Stimulated activated CD4-positive, alpha-beta T cell treated with anti-CD3 and anti-CD28 coated beads, Interleukin-4, amount 100 ng/mL, for 4 hours (primary cell): ENCODE measurements at regions not wholly inside any gene's neighbourhood (a gene's known extent, or its start where the extent isn't known, plus 50 kb on each side); places are given as distances from the start of the nearest gene placed in this dataset.
A peak's percentile ranks its signal among the peaks of the same experiment; 100 is the strongest.

Source experiments
- DNase-seq, 2 experiments: peaks; one replicate each; pipeline ENCODE4 v3.0.0-alpha.2; 2020

DNA sequence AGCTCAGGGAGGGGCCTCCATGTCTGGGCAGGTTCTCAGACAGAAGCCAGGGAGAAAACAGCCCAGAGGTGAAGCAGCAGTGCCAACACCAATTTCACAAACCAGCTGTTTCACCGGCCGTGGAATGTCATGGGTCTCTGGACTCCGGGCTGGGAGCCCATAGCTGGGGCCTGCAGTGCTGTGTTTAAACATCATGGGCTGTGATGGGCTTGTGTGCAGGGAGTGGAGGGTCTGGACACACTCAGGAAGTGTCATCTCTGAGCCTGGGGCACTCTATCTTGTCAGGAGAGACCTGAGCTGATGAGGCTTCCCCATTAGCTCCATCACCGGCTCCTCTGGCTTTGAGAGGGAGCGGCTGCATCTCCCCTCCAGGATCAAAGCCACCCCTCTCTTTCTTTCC lies 173.6 kb upstream of the IGSF21 start:
- DNase-seq, result no peak

DNA sequence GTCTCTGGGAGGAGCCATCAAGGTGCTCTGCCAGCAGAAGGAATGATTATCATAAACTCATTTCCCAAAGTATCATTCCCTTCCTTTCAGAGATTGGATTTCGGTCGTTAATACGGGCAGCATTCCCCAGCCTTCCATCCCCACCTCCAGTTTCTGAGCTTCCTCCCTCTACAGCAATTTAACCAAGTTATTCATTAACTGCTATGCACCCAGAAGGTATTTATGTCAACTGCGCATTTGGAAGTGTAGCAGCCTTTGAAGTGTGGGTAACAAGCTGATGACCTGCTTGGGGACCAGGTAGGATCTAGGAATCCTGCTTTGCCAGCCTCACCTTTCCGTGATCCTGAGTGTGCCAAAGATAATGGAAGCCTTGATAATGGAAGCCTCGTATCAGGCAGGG lies 172.4 kb upstream of the IGSF21 start:
- no peak for DNase-seq

DNA sequence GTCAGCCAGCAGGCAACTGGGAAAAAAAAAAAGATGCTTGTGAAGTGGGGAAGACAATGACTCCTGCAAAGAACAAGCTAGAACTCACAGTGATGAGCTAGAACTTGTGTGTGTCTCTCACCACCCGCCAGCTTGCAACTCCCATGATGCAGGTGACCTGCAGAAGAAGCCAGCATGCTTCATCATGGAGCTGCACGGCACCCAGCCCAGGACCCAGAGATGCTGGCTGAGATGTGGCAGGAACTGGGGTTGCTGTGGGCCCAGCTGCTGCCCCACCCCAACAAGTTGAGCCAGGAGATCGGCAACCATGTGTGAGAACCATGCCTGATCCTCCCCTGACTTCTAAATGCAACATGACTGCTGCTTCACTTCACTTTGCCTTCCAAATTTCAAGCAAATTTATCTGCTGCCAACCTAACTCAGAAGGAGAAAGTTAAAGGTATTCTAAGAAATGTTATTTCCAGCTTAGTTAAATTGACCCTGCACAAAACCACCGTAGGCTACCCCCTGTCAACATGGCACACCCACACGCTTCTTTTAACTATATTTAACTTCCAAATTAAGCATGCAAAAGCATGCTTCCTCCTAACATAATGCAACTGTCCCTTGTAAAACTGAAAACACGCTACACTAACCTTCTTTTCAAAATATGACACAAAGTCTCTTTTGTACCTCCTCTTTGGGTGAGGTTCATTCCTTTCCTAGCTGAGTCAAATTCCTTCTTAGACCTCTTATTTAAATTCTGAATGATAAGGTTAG lies 166.0 kb upstream of the IGSF21 start:
- DNase-seq, result no peak

DNA sequence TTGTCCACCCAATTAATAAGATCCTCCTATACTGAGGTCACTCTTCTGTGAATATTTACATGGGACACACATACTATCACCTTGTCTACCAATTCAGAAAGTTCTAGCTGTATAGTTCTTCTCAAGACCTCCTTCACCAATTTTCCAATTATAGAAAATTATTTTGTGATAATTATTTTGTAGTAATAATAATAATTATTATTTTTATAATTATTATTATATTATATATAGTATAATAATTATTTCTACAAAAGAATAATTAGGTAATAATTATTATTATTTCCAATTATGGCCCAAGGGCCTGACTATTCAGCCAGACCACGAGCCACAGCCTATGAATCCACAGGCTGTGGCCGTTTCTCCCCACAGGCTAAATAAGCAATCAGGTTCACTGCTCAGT lies 164.1 kb upstream of the IGSF21 start:
- DNase-seq, result no peak

DNA sequence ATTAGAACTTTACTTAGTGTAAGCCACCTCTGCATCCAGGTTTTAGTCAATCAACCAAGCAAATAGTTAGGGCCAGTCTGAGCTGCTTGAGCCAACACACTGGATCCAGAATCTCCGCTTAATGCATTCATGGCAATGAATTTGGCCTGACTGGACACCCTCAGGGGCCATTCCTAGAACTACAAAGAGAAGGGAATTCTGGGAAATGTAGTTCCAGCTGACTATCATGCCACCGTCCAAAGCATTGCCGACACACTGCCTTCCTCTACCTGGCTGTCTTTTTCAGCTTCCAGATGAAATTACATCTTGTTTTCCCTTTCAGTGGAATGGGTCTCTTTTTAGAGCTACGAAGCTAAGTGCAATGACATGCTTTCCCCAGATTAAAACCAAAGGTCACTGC lies 163.0 kb upstream of the IGSF21 start:
- DNase-seq, result no peak

DNA sequence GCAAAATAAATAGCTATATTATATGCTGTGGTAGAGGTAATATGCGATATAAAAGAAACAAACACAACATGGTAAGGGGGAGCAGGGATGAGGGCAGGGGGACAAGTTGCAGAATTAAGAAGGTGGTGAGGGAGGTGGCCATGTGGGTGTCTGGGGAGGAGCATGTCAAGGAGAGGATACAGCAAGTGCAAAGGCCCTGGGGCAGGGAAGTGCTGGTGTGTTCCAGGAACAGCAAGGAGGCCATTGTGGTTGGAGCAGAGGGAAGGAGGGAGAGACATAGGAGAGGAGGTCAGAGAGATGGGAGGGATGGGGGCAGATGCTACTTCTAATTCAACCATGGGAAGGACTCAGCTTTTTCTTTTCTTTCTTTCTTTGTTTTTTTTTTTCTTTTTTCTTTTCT lies 161.2 kb upstream of the IGSF21 start:
- no peak for DNase-seq

DNA sequence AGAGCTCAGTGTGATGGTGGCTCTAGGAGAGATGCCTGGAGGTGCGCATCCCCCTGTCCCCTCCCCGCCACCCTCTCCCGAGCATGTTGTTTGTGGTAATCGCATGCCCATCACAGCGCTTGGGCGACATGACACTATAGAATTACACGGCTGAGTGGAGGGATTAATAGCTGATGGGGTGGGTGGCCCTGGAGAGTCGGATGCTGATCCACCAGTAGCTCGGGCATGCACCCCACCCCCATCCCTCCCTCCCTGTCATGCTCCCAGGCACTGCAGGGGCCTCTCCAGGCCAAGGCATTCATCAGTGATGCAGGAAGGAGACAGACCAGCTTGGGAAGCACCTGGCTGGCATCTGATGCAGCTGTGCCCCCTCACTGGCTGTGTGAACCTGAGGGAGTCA lies 159.0 kb upstream of the IGSF21 start:
- no peak for DNase-seq

DNA sequence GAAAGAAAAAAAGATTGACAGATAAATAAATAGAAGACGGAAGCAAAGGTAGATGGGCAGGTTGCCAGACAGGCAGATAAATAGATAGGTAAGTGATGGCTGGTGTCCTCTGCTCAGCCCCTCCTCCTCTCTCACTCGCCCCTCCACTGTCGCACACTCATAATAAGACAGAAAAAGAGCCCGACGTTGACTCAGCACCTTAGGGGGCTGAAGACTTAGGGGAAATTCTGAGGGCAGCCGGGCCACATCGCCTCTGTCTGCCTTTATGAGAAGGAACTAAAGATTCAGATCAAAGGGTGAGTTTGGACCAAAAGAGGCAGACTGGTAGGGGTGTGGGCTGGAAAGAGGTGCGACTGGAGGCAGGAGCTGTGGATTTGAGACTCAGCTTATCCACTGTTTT lies 158.1 kb upstream of the IGSF21 start:
- DNase-seq, result no peak

DNA sequence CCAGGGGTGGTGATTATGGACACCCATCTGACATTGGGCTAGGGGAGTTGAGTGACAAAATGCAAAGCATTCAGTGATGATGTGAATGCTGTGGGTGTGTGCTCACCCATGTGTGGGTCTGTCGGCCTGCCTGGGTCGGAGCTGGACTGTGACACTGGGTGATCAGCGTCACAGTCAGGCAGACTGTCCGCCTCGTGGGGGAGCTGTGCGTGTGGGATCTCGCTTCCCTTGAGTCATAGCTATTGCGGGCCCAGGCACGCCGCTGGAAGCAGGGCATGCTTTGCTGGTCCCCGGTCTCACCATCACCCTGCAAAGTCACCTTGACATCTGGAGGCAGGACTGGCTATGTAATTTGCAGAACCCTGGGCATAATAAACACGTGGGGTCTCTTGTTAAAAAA lies 156.9 kb upstream of the IGSF21 start:
- no peak for DNase-seq

DNA sequence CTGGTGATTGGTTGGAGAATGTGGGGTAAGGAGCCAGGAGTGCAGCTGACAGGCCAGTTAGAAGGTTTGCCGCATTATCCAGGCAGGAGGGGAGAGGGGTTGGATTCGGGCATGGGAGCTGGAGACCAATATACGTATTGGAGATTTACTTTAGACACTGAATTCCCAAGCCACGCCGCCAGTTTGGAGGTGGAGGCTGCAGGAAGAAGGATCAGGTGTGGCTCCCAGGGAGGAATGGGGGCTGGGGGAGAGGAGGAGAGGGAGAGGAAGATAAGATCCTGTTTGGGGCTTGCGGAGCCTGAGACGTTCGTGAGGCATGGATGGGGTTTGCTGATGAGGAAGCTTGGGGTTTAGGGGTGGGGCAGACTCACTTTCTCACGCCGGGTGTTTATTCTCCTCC lies 155.1 kb upstream of the IGSF21 start:
- no peak for DNase-seq

DNA sequence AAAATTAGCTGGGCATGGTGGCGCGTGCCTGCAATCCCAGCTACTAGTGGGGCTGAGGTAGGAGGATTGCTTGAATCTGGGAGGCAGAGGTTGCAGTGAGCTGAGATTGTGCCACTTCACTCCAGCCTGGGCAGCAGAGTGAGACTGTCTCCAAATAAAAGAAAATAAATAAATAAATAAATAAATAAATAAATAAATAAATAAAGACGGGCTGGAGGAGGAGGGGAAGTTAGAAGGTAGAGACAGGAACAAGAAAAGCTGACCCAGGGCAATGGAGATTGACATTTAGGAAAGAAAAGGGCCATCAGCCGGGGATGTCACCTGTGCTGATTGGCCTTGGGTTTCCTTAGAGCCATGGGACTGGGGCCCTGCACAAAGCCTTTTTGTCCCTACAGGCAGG lies 153.7 kb upstream of the IGSF21 start:
- no peak for DNase-seq

DNA sequence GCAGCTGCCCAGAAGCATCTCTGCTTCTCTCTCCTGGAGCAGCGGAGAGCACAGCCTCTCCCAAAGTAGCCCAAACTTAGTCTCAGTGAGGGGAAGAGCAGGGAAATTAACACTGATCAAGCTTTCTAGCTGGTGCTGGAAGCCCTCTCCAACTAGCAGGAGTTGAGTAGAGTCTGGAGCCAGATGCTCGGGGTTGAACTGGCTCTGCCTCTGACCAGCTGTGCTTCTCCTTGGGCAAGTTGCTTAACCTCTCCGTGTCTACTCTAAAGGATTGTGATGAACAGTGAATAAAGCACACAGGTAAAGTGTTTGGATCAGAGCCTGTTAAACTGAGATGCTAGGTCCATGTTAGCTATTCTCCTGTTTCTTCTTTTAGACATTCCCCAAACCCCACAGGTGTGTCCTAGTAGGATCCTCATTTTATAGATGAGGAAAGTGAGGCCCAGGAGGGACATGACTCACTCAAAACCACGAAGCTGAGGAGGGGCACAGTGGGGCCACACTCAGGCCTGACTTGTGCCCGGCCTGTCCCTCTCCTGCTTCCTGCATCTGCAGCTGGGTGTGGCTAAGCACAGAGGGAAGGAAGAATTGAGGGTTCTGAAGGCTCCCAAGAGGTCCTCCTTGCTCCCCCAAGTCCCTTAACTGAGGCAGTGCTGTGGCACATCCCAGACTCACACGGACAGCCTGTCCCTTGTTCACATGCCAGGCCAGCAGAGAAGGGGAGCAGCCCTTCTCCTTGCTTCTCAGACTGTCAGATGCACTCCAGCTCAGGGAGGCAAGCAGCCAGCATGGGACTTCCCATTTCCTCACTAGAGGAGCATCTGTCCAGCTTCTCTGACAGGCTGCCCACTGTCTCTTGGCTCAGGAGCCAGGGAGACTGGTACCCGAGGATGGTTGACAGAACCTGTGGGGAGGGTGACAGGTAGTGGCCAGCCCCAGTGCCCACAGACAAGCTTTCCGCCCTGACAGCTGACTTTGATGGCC lies 152.0 kb upstream of the IGSF21 start:
- no peak for DNase-seq

DNA sequence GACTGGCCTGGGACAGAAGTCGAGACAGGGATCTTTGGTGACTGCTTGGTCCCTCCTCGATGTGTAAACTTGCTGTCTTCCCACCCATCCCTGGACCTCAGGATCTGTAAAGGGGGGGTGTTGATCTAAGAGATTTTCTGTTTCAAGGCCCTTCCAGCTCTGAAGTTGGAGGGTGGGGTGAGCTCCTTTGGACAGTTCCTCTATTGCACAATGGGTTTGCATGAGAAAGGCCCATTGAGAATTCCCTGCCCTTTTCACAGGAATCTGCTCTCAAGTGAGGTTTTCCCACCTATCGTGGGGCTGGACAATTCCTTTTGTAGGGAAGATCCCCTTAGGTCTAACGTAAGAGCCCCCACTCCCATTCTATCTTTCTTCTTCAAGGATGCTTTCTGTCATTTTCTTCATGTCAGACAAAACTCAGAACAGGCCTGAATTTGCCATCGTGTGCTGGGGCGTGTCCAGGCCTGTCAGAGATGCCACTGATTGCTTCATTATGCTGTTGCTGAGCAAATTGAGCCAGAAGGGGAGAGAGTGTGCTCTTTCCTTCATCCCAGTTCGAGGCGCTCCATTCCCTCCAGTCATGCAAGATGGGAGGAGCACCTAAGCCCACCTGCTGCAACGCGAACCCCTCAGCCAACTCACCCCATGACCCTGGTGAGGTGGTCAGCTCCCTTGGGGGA lies 149.9 kb upstream of the IGSF21 start:
- DNase-seq, result no peak

DNA sequence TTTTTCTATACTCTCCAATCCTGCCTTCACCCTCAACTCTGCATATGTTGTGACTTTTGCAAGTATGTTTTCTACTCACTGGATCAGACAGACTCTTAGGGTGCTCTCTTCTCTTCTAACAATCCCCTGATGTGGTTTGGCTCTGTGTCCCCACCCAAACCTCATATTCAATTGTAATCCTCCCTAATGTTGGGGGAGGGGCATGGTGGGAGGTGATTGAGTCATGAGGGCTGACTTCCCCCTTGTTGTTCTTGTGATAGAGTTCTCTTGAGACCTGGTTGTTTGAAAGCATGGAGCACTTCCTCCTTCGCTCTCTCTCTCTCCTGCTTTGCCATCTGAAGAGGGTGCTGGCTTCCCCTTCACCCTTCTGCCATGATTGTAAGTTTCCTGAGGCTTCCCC lies 148.9 kb upstream of the IGSF21 start:
- DNase-seq, result peak in 1 of 2 experiments; percentile 6

DNA sequence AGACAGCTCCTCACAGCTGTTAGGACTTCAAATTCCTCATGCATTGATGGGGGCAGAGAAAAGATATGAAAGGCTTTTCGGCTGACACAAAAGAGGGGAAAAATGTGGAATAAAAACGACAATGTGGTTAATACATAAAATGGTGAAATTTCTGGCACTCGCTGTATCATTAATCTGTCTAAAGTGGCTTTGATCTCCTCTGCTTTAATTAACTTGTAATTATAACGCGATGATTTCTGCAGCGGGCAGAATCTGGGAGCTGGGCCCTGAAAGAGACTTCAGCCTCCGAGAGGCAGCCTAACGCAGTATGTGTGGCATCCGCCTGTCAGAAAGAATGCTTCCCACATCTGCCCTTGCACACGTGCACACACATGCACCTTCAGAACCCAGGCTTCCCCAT lies 144.1 kb upstream of the IGSF21 start:
- no peak for DNase-seq

DNA sequence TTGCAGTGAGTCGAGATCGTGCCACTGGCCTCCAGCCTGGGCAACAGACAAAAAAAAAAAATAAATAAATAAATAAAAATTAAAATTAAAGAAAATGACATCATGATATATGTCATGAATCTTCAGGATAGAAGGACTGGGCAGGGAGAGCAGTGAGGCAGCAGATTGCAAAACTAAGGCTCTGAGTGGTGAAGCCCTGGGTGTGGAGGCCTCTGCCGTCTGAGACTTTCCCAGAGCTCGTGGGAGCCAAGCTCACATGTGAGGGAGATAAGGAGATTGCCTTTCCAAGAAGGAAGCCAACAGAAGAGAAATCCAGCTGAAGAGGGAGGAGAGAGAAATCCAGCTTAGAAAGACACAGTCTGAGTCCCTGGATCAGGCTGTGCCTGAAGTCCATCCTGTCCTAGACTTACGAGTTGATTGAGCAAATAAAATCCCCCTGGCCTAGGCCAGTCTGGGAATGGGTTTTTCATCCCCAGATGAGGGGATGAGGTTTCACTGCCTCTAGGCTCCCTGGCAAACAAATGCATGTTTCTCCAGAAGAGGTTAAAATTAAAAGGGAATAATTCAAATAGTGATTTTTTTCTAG lies 142.0 kb upstream of the IGSF21 start:
- DNase-seq, result no peak

DNA sequence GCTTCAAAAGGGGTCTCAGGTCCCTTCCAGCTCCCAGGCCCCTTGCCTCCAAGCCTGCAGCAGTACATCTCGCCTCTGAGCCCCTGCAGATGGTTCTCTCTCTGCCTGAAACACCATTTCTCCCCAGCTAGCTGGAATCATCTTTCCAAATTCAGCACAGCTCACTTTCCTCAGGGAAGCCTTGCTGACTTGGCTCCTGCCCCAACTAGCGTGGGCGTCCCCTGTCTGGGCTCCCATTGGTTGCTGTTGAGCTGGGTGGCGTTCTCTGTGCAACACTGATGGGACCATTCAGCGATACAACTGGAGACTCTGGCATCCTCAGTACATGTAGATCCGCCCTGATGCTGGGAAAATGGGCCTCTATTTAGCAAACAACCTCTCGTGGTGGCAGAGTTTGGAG lies 141.3 kb upstream of the IGSF21 start:
- no peak for DNase-seq

DNA sequence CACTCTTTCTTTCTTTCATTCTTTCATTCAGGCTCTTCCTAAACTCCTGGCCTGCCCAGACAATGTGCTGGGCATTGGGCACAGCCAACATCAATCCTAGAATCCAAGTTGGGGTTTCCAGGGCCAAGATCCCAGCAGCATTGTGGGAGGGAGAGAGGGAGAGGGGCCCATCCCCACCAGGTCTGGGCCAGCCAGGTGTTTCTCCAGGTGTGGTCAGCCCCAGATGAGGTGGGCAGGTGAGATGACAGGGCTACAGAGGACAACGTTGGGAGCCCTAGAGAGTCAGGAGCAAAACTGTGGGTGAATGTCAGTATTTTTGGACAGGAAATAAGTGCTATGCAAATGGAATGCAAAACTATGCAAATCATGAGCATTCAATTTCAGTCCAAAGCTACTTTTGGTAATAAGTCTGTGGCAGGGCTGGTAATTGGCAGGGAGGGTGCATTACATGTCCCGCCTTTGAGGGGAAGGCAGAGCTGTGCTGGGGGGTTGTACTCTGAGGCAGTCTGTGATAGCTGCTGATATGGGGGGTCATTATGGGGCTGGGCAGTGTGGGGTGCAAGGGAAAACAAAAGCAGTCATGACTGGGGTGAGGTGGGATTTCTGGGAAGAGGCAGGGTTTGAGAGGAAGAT lies 139.9 kb upstream of the IGSF21 start:
- DNase-seq, result no peak

DNA sequence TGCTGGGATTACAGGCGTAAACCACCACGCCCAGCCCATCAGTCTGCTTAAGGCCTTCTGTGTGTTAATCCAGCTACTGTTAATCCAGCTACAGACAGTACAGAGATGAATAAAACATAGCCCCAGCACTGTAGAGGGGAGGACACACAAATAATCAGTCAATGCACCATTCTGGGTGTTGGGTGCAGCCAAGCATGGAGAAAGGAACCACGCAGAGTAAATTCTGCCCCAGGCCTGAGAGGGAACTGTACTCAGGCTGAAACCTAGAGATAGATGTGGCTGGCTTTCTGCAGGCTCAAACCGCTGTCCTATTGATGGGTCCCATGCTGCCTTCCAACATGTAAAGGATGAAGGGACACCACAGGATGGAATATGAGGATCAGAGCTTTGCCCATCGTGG lies 136.8 kb upstream of the IGSF21 start:
- DNase-seq, result no peak

DNA sequence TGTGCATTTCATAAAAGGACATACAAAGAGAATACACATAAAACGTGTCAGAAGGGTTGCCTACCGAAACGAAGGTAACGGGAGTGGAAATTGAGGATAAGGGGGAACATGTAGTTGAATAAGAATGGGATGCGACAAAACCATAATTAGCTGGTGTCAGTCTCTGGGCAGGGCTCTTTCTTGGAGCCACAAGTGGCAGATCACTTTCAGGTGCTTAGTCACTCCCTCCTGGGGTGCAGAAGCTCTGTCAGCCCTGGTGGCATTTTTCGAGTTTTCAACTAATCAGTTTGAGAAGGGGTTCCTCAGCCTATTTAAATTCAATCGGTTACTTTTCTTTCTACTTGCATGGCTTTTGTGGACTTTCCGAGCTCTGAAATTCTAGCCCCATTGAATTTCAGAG lies 133.9 kb upstream of the IGSF21 start:
- DNase-seq, result no peak

DNA sequence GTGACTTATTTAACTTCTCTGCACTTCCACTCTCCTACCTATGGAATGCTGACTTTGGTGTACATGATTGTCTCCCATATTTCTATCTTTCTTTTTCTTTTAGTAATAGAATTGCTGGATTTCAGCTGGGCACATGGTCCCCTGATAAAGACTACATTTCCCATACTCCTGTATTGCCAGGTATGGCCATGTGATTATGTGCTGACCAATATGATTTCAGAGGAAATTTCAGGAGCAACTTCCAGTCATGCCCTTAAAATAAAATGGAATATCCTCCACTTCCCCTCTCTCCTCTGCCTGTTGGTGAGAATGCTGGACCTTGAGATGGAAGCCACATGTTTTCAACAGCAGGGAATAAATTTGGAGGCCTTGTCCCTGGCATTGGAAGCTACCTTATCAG lies 130.7 kb upstream of the IGSF21 start:
- DNase-seq, result no peak

DNA sequence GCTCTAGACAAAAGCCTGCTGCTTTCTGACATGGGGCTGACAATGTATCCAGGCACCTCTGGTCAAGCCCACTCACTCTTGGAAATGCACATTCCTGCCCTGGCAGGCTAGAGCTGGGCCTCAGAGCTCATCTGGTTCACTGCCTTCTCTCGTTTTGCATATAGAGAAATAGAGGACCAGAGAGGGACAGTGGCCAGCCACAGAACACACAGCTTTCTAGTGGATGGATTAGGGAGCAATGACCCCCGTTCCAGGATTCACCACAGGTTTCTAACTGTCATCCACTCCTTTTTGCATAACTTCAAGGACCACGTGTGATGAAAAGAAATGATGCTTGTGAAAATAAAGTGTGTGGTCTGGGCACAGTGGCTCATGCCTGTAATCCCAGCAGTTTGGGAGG lies 129.6 kb upstream of the IGSF21 start:
- no peak for DNase-seq

DNA sequence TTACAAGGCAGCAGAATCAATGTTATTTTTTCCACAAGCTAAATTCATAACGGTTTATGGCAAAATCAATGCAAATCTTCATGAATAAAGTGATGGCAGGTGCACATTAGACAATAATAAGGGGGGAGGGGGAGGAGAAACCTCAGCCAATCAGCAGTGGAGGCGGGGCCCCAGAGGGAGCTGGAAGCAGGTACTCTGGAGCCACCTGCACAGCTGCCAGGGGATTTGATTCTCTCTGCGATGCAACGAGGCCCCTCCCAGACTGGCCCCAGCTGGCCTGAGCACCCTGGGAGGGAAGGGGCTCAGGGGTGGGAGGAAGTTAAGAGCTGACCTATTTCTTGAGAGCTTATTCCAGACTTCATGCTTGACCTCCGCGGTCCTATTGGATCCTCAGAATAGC lies 127.8 kb upstream of the IGSF21 start:
- no peak for DNase-seq
